HL-60 (cell line): ENCODE measurements at regions not wholly inside any gene's neighbourhood (a gene's known extent, or its start where the extent isn't known, plus 50 kb on each side); places are given as distances from the start of the nearest gene placed in this dataset.
"Not testable (repeated sequence)": the region's sequence is repeated elsewhere in the genome, so short reads cannot be mapped to it uniquely, and the experiment has no call there.

ENCODE experiments used
- CTCF ChIP-seq: IDR thresholded peaks from one replicate; pipeline ENCODE4 v1.5.1; 2011; ENCODE audit warnings: low read length, control low read depth, inconsistent platforms; ENCODE audit not compliant: insufficient read depth
- REST ChIP-seq: IDR thresholded peaks from 2 replicates; pipeline ENCODE4 v1.6.1; 2012; ENCODE audit warnings: low read depth; ENCODE audit not compliant: insufficient replicate concordance

GRCh38 chr14:19638565-19638964 is 75.1 kb downstream of the OR11H2 start:
- TF ChIP-seq REST, CTCF: not testable (repeated sequence)
